BJ (cell line): ENCODE measurements at regions not wholly inside any gene's neighbourhood (a gene's known extent, or its start where the extent isn't known, plus 50 kb on each side); places are given as distances from the start of the nearest gene placed in this dataset.

Experiments
- CTCF ChIA-PET: fragments of 350-600 bp; formaldehyde crosslinking; extraction: SDS; loops from one replicate; lab custom pipeline; 2021; ENCODE audit warnings: antibody characterized with exemption, inconsistent platforms; lab: Yijun Ruan, JAX
- POLR2A ChIA-PET: fragments of 300-600 bp; sonication (Branson Sonifier 250); formaldehyde crosslinking; extraction: SDS; loops from one replicate; lab custom pipeline; 2021; ENCODE audit warnings: antibody characterized with exemption; lab: Charles Lee
- DNase-seq: peaks from one replicate; pipeline ENCODE4 v3.0.0-alpha.2; 2011; ENCODE audit warnings: low read depth
- H3K27me3 ChIP-seq: 2 replicates; pipeline ENCODE4 v1.6.0; 2011; ENCODE audit warnings: low read length; ENCODE audit not compliant: control insufficient read depth, insufficient read depth
- H3K36me3 ChIP-seq: 2 replicates; pipeline ENCODE4 v1.5.1; 2011; ENCODE audit warnings: low read length; ENCODE audit not compliant: control insufficient read depth, insufficient read depth
- H3K4me3 ChIP-seq: 2 replicates; pipeline ENCODE4 v1.5.1; 2011; ENCODE audit warnings: low read depth, mild to moderate bottlenecking, control low read depth, low read length
- CTCF ChIP-seq: IDR thresholded peaks from 2 replicates; pipeline ENCODE4 v1.5.1; 2011; ENCODE audit warnings: low read depth, mild to moderate bottlenecking, control low read depth, inconsistent platforms, low read length, moderate library complexity; ENCODE audit not compliant: insufficient read depth

DNA sequence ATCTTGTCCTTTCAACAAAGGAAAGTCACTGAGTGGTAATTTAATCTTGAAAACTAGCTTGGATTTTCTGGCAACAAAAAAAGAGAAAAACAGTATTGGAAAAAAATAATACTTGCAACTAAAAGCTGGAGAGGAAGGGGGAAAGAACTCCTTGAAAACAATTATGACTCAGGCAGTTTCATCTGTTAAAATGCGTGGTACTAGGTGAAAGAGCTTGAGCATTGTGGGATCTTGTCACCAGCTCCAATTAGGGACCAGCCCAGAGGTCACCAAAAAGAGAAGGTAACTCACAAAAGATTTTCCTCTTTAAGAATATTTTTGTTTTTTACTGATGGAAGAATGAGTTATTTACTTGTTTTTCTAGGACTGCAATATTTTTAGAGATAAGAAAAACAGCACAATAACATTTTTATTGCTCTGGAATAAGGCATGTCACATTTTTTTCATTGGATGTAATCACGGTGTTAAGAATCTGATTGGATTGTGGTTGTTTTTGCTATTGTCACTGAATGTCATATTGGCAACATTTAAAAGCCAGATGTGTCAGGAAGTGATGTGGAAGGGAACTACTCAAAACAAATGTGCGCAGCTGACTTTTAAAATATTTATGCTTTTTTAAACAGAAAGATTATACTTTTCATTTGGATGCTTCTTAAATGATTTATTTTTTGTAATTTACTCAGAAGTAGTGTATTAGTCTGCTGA is 78.5 kb upstream of the ADAMTS5 start:
- ChIA-PET CTCF (no interaction called here), POLR2A (no interaction called here)
- H3K4me3 ChIP-seq: no peak overlapping the region
- no peaks in the 10 kb centered on the region for H3K36me3 ChIP-seq
- no peaks in the 10 kb centered on the region for H3K27me3 ChIP-seq
- no peak for DNase-seq
- no peak for TF ChIP-seq CTCF

DNA sequence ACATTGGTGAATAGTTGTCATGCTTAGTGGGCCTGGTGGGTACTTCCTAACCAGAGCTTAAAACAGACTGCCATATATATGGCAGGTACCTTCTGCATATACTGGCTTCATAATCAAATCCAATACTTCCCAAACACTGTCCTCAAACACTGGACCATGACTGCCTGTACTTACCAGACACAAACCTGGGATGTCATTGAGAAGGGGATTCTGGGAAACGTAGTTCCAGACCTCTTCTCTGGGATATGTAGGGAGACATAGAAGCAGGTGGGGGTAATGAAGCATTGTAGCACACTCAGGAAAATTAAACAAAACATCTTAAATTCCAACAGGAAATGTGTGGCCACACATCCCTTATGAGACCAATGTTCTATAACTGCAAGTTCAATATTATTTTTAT is 76.5 kb upstream of the ADAMTS5 start:
- Histone ChIP-seq H3K27me3 (no peaks in the 10 kb centered on the region), H3K4me3 (no peak overlapping the region), H3K36me3 (no peaks in the 10 kb centered on the region)
- POLR2A ChIA-PET: no interaction called here
- TF ChIP-seq CTCF: no peak
- CTCF ChIA-PET: no interaction called here
- DNase-seq: no peak

DNA sequence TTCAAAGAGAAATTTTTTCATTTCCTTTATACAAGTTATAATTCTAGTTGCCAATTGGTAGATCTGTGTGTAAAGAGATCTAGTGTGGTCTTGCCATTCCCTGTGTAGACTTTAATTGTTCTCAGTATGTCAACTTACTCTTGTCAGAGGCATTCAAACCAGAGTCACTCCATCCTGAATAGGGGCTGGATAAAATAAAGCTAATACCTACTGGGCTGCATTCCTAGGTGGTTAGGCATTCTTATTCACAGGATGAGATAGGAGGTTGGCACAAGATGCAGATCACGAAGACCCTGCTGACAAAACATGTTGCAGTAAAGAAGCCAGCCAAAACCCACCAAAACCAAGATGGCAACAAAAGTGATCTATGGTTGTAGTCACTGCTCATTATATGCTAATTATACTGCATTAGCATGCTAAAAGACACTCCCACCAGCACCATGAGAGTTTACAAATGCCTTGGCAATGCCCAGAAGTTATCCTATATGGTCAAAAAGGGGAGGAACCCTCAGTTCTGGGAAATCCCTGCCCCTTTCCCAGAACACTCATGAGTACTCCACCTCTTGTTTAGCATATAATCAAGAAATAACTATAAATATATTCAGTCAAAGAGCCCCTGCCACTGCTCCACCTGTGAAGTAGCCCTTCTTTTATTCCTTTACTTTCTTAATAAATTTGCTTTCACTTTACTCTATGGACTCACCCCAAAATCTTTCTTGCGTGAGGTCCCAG is 74.0 kb upstream of the ADAMTS5 start:
- Histone ChIP-seq H3K4me3 (no peak overlapping the region), H3K36me3 (no peaks in the 10 kb centered on the region), H3K27me3 (no peaks in the 10 kb centered on the region)
- ChIA-PET CTCF (no interaction called here), POLR2A (no interaction called here)
- no peak for TF ChIP-seq CTCF
- DNase-seq: no peak

DNA sequence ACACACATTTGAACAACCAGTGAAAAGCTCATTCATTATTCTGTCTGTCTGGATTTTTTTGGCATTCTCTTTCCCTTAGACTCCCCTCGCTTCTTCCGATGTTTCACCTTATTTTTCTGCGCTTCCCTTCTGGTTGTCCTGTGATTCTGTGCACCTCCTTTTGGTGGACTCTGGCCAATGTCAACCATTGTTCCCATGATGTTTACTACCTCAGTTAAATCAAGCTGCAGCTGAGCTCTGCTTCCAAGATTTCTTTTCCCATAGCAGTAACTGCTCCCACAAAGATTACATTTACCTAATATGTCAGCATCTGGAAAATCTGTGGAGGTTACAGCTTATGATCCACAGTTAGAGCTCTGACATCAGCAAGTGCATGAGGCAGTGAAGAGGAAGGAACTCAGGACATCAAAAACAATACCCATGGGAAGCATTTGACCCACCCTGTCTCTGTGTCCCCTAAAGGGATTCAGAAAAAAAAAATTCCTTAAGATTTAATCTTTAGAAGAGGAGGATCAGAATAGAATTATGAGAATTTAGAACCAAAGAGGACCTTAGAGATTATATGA is 69.9 kb upstream of the ADAMTS5 start:
- ChIA-PET POLR2A (no interaction called here), CTCF (no interaction called here)
- no peak for TF ChIP-seq CTCF
- no peaks in the 10 kb centered on the region for H3K27me3 ChIP-seq
- no peak overlapping the region for H3K4me3 ChIP-seq
- DNase-seq: no peak
- H3K36me3 ChIP-seq: no peaks in the 10 kb centered on the region

DNA sequence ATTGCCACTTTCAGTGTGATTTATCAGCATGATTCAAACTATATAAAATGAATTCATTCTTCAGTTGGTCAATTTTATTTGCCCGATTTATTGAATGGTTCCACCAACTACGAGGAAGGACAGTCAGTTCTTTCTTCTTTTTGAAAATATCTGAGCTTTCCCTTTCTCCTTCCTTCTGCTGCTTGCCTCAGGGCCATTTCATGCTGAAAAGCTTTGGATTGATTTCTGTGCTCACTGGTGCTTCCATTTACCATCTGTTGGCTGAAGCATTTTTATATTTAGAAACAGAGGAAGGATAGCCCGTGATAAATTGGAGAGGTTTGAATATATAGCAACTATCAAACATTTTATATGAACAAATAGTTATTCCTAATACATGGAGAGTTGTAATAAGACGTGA is 68.9 kb upstream of the ADAMTS5 start:
- ChIA-PET POLR2A (no interaction called here), CTCF (no interaction called here)
- H3K36me3 ChIP-seq: no peaks in the 10 kb centered on the region
- H3K4me3 ChIP-seq: no peak overlapping the region
- H3K27me3 ChIP-seq: no peaks in the 10 kb centered on the region
- DNase-seq: no peak
- no peak for TF ChIP-seq CTCF
